CD1c-positive myeloid dendritic cell (primary cell): ENCODE measurements at regions not wholly inside any gene's neighbourhood (a gene's known extent, or its start where the extent isn't known, plus 50 kb on each side); places are given as distances from the start of the nearest gene placed in this dataset.

Experiments used
- DNase-seq: peaks from one replicate; pipeline ENCODE4 v3.0.0-alpha.2; 2016; ENCODE audit errors: extremely low spot score

GRCh38 chr5:18965893-18966292 is 1022.1 kb downstream of the CDH18 start:
- no peak for DNase-seq

GRCh38 chr5:18967637-18968036 is 1020.4 kb downstream of the CDH18 start:
- DNase-seq: no peak

GRCh38 chr5:18968966-18969365 is 1019.0 kb downstream of the CDH18 start:
- DNase-seq: no peak

- no peak for DNase-seq
Observed at GRCh38 chr5:18970000-18970399, 1018.0 kb downstream of the CDH18 start.

GRCh38 chr5:18972177-18972576 is 1015.8 kb downstream of the CDH18 start:
- no peak for DNase-seq

DNA sequence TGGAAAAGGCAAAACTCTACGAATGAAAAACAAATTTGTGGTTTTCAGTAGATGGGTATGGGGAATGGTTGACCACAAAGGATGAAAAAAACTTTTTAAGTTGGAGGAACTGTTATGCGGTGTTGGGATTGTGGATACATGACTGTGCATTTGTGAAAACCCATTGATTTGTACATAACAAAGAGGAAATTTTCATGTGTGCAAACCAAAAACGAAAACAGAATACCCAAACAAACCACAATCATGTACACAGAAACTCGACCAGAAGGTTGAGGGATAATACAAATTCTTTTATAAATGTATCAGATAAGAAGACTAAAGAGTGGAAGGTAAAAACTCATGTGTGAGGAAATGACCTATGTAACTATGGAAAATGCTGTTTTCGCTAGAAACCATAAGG is 1012.4 kb downstream of the CDH18 start:
- DNase-seq: no peak

GRCh38 chr5:18977880-18978279 is 1010.1 kb downstream of the CDH18 start:
- no peak for DNase-seq

- DNase-seq: no peak
Observed at GRCh38 chr5:18984559-18985080, 1003.4 kb downstream of the CDH18 start.

- no peak for DNase-seq
Observed at GRCh38 chr5:18985171-18985758, 1002.7 kb downstream of the CDH18 start.

DNA sequence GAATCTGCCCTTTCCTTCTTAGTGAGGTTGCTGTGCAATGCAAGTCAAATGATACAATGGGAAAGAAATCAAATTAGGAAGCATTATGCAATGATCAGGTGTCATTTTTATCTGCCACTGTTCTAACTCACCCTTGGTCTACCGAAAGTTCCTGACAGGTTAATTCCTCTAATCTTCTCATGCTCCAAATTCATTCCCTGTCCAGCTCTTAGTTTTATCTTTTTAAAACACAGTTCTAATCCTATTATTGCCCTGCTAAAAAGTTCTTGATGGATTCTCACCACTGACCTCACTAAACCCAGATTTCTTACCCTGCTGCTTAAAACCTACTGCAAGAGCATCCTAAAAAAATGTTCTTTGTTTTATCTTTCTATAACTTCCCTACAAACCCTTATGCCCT is 1000.9 kb downstream of the CDH18 start:
- DNase-seq: no peak

DNA sequence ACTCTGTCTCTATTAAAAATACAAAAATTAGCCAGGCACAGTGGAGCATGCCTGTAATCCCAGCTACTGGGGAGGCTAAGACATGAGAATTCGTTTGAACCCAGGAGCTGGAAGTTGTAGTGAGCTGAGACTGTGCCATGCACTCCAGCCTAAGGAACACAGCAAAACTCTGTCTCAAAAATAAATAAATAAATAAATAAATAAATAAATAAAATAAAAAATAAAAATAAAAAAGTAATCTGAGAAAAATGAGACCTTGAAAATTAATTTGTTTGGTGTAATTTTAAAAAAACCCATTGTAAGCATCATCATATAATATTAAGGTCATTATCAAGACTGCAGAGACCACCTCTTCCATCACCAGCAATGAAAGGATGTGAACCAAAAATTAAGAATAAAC is 997.1 kb downstream of the CDH18 start:
- DNase-seq: no peak

- DNase-seq: no peak
Observed at GRCh38 chr5:18992264-18992663, 995.7 kb downstream of the CDH18 start.

- no peak for DNase-seq
Observed at GRCh38 chr5:18999478-18999877, 988.5 kb downstream of the CDH18 start.

GRCh38 chr5:19001054-19001453 is 986.9 kb downstream of the CDH18 start:
- no peak for DNase-seq

DNA sequence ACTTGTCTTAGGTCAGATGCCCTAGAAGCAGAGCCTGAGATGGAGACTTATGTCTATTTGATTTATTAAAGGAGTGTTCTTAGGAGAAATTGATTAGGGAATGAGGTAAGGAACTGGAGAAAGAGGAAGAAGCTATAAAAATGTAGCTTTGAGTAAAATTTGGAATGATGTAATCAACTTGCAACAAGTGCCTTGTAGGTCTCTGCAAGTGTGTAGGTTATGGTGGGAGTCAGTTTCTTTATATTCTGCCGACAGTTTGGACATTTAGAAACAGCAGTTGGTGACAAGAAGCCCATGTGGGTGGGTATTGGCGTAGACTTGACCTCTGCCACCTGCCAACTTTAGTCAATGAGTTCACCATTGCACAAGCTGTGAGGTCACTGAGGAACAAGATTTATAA is 986.5 kb downstream of the CDH18 start:
- DNase-seq: no peak

GRCh38 chr5:19002111-19002510 is 985.9 kb downstream of the CDH18 start:
- no peak for DNase-seq

GRCh38 chr5:19018822-19019221 is 969.2 kb downstream of the CDH18 start:
- no peak for DNase-seq

GRCh38 chr5:19031491-19031890 is 956.5 kb downstream of the CDH18 start:
- no peak for DNase-seq

DNA sequence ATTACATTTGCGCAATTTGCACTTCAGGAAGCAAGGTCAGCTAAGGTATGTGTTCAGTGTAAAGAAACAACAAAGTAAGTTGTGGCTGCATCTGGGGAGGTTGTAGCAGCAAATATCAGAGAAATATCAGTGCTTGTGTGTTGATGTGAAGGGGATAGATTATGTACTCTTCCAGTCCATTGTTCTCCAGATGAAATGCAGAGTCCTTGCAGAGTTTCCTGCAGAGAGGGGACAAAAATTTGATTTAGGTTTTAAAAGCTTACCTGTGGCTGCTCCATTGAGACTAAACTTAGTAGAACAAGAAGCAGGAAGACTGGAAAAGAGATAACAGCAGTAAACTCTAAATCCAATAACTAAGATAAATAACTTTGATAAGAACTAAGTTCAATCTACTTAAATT is 952.2 kb downstream of the CDH18 start:
- no peak for DNase-seq

DNA sequence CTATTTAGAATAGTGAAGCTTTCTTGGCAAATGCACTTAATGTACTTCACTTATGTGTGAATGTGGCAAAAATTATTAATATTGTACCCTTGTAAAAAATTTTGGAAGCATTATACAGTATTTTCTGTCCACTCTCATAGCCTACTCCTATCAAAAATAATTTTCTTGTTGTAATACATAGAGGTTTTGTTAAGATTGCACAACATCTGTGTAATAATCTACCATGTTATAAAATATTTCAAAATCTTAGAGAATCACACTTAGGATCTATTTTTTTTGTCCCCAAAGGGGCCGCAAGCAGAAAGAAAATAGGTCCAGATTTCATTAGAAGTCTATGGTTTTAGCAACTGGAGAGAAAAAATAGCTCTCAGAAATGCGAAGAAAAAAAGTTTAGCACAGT is 945.9 kb downstream of the CDH18 start:
- no peak for DNase-seq

GRCh38 chr5:19044311-19044710 is 943.7 kb downstream of the CDH18 start:
- DNase-seq: no peak

DNA sequence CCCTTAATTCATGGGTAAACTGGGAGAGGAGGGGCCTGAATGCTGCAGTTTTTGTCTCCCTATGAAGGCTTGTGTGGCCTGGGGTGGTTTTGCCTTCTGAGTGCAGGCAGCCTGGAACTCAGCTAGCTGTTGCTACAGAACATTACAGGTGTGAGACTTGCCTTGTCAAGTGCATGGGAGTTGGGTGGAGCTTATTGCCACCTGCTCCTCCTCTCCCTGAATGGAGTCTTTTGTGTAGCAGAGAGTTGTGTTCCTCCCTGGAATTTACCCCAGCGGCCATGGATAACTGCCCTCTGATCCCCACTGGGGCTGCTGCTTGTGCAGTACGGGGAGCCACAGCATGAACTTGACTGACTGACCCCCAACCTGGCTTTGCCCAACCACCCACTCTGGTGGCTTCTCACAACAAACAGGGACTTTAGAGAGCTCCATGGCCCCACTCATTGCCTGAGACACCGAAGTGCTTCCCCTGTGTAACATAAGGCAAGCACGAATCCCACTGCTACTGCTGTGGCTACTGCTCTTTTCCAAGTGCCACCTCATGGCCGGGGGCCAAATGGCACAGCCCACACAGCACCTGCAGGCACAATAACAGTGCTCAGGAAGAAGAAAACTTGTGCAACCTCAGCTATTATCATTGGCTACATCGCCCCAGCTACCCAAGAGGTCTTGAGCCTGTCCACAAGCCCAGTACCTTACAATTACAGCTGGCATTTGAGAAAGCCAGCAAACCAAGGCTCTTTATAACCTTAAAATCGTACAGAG is 942.9 kb downstream of the CDH18 start:
- no peak for DNase-seq

DNA sequence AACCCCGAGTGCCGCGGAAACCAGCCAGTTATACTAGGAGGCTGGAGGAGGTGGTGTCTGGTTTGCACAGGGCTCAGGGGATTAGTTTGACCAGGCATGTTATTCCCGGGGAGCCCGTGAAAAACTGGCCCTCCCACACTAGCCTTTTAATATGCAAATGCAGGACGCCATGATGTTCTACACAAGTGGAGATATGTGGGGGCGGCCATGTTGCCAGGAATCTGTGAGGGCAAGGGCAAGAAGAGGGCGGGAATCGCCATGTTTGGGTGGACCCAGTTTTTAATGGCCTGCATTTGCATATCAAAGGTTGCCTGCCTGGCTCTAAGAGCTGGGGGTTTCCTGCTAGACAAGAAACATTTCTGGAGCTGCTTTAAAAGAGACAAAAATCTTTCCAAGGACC is 940.7 kb downstream of the CDH18 start:
- no peak for DNase-seq

DNA sequence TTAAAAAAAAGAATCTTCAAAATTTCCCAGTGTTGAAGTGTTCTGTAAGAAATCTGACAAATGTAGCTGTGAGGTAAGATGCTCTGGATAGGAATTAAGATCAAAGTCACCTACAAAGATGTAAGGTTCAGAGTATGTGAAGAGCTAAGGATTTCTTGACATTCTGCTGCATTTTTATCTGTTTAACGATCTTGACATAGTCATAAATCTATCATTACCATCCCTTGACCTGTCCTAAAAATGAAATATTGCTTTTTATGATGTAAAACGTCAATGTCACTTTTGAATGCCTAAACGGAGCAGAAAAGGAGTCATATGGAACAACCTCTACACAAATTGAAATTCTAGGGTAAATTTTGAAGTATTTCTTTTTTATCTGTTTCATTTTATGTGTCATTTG is 939.3 kb downstream of the CDH18 start:
- DNase-seq: no peak
